GM18505 (cell line): ENCODE measurements at regions not wholly inside any gene's neighbourhood (a gene's known extent, or its start where the extent isn't known, plus 50 kb on each side); places are given as distances from the start of the nearest gene placed in this dataset.
"Not testable (repeated sequence)": the region's sequence is repeated elsewhere in the genome, so short reads cannot be mapped to it uniquely, and the experiment has no call there.

Experiments
- ATAC-seq: cut with Tn5 transposase; IDR thresholded peaks from one replicate; pipeline ENCODE4 v1.9.1; 2021; ENCODE audit not compliant: unreplicated experiment
- POLR2A ChIP-seq: IDR thresholded peaks from 4 replicates; pipeline ENCODE4 v1.6.1; 2011; ENCODE audit warnings: borderline replicate concordance; ENCODE audit not compliant: insufficient read depth, insufficient read length; ENCODE audit errors: extremely low read depth

DNA sequence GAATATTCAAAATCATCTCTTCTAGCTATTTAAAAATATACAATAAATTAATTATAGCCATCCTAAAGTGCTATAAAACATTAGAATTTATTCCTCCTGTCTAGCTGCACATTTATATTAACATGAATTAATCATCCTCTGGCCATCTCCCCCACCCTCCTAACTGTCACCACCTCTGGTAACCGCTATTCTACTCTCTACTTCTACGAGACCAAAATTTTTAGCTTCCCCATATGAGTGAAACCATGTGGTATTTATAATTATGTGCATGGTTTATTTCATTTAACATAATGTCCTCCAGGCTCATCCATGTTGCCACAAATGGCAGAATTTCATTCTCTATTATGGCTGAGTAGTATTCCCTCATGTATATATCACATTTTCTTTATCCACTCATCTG, 265.2 kb downstream of the COG6 start:
- no peak for TF ChIP-seq POLR2A
- ATAC-seq, result no peak

DNA sequence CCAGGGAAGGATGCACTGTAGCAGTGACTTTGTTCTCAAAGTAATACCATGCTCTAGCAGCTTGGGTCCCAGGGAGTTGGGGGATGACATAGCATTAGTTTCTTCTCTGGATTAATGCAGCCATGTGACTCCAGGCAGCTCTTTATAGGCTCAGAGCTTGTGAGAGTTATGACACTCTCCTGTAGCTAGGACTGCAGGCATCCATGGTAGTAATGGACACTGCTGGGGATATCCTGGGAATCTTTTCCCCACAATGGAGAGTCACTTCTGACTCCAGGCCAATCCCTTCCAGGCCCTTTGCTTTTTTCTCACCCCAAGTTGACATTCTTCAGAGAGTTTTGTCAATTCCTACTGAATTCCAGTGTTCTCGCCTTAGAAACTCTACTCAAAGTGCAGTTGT, 270.9 kb downstream of the COG6 start:
- no peak for TF ChIP-seq POLR2A
- ATAC-seq, result no peak

DNA sequence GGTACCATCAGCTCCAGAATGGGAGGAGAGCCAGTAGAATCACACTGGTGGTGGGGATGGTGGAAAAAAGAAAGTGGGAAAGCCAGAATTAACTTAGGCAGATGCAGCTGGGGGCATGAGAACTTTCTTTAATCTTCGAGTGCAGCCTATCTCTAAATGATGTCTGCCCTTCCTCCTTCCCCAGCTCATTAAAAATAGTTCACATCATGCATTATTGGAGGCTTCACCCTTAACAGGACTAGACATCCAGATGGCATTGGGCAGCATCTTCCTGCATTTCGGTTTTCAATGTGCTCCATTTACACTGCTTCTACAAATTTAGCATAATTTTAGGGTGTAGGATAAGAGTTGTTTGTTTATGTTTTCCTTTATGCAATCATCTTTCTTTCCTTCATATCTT, 272.8 kb downstream of the COG6 start:
- ATAC-seq, result no peak
- TF ChIP-seq POLR2A, result no peak

DNA sequence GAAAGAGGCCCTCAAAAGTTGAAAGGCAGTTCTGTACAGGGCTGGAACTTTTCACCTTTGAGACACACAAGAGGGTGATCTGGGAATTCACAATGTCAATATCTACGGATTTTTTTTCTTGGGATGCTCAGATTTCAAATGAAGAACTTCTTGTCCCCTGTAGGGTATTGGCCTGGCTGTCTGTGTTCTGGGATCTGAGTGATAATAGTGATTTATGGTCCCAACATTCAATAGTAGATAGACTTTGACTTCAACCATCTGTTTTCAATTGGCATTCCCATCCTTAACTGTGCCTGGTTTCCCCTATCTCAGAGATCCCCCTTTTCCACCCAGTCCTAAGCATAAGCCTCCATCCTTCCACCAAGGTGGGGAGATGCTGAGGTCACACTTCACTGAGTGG, 274.1 kb downstream of the COG6 start:
- TF ChIP-seq POLR2A, result no peak
- no peak for ATAC-seq

DNA sequence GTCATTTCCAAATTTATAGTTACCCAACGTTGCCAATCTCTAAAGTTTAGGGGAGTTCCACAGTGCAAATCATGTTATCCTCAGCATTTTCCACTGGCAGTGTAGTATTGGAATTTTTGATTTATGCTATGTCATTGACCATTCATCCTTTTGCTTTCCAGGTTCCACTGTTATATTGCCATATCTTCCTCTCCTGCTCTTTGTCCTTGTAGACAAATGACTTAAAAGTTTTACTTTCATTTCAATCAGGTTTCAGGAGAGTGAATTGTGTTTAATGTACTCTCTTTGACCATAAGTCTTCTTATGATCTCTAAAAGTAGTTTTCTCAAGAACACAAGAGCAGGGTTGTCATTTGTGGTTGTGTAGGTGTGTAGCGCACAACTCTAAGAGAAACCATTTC, 274.6 kb downstream of the COG6 start:
- no peak for TF ChIP-seq POLR2A
- ATAC-seq, result no peak

DNA sequence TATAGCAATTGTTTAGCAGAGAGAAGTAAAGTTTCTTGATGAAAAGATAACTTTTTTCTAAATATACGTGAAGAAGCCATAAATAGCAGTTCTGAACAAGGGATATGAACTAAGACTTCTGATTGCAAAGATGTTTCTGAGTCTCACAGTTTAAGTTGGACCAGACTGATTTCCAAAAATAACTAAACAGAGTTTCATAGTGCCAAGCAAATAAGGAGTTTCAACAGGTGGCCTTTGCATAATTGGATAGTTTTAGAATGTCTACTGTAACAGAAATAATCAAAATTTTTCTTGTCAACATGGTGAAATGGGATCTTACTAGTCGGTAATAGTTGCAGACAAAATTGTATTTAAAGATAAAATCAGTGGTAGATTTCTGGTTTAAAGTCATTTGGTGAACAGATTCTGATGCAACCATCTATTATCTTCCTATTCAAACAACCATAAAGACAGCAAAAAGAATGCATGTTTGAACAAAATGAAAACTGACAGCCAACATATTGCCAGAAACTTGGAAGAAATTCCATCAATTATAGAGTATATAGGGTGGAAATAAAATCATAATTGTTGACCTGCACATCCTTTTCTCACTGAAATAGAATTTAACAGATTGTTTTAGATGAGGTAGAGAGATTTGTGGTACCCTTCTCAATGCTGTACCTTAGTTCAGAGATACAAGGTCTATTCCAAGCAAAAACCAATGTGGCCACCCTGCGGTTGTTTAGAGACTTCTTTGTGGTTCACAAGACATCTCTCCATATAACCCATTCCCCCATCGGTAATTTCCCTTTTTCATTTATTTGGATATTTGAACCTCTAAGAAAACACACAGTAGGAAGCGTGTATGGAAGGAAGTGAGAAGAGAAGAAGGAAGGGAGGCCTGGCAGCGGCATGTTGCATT, 275.3 kb downstream of the COG6 start:
- ATAC-seq, result no peak
- no peak for TF ChIP-seq POLR2A

DNA sequence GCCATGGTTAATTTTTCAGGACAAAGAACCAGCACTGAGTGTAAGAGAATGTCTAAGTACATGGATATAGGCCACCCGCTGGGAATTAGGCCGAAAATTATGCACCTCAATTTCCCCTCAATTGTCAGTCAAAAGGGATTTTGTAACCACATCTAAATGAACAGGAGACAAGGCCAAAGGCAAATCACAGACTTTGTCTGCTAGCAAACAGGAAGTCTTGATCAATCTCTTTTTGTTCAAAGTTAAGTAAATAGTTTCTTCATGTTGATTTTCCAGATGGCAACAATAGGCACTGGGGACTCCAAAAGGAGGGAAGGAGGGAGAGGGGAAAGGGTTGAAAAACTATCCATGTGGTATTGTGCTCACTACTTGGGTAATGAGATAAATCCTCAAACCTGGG, 276.0 kb downstream of the COG6 start:
- TF ChIP-seq POLR2A, result no peak
- no peak for ATAC-seq

DNA sequence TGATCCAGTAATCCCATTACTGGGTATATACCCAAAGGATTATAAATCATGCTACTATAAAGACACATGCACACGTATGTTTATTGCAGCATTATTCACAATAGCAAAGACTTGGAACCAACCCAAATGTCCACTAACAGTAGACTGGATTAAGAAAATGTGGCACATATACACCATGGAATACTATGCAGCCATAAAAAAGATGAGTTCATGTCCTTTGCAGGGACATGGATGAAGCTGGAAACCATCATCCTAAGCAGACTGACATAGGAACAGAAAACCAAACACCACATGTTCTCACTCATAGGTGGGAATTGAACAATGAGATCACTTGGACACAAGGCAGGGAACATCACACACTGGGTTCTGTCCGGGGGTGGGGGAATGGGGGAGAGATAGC, 277.1 kb downstream of the COG6 start:
- ATAC-seq, result not testable (repeated sequence)

DNA sequence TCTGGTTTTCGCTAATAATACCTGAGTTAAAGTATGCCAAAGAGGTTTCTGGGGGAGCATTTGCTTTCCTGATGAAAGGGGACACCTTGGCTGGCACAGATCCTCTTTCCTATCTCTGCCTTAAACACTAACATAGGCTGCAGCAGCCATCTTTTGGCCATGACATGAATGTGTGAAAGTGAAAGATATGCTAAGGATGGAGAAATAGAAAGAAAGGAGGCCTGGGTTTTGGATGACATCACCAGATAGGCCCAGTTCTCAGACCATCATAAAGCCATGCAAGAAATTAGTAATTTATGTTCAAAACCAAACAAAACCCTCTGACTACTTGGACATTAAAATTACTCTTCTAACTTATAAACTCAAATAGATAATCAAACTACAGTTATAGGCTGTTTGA, 279.7 kb downstream of the COG6 start:
- no peak for TF ChIP-seq POLR2A
- ATAC-seq, result no peak

DNA sequence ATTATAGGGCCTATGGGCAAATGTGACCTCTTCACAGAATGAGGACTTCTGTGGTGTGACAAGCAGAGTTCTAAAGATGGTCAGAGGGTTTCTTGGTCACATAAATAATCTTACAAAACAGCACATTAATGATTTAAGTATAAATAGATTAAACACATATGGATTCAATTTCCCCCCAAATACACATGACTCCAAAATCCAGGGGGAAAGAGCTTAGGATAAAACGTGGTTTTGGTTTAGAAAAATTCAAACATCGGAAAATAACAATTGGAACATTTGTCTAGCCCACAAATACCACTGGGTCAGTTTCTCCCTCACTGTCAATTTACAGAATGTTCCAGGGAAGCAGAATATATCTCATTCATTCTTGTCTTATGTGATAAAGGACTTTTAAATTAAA, 283.1 kb downstream of the COG6 start:
- no peak for ATAC-seq
- TF ChIP-seq POLR2A, result no peak

DNA sequence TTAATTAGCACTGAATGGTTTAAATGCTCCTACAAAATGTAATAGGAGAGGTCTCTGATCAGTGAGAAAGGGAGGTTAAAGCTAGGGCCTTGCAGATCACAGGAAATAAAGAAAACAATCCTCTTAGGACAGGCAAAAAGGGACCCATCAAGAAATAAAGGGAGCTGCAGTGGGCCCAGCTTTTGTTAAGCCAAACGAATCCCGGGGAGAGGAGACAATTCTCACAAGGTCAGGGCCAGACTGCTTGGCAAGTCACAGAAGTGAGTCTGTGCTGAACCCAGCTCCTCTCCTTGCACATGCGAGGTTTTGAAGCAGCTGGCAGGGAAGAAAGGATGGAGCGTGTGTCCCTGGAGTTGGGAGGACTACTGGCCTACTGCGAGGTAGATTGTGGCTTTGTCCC, 285.8 kb downstream of the COG6 start:
- no peak for ATAC-seq
- TF ChIP-seq POLR2A, result no peak

DNA sequence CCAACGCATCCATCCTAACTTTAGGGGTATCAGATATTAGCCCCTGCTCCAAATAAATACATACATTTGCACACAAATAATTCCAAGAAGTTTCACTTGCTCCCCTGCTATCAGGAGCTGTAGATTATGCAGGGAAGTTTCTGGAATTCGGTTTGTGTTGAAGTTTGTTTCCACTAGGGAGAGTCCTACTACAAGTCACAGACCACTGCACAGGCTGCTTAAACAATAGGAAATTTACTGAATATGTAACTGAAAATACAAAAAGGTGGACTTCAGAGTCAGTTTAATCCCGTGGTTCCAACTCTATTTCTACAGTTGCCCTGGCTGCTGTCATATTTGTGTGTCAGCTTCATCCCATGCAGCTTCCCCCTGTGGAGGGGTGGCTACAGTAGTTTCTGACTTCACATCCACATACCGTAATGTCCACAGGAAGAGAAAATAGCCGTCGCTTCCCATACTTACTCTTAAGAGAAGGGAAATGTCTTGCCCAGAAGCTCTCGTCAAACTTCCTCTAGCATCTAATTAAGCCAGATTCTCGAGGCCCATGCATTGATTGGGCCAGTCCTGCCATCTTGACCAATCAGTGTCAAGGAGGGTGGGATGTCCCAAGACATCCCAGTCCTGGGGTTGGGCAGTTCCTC, 286.6 kb downstream of the COG6 start:
- no peak for ATAC-seq
- TF ChIP-seq POLR2A, result no peak

DNA sequence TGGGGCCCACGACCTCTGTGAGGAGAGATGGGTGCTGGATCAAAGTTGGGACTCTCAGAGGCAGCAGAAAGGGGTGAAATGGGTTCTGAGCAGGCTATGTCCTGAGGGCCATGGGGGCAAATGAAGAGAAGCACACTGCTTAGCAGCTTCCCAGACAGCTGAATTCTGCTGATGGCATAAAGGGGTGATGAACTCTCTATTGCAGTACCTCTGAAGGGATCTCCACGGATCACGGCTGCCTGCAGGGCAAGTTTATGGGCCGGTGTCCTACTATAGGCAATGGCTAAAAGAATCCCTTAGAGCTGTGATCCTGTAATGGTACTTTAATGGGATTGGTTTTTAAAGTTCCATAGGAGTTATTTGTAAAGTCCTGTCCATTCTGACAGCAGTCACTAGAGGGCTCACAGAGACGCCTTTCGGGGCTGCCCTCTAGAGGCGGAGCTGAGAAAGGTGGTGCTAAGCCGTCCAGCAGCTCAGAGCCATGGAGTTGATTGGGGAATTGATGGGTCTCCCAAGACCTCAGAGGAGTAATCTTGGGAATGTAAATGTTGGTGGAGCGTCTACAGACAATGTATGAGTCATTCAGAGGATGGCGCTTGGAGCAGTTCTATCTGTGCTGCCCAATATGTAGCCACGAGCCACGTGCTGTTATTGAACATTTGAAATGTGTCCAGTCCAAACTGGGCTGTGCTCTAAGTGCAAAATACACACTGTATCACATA, 287.3 kb downstream of the COG6 start:
- no peak for TF ChIP-seq POLR2A
- peak; percentile 92 for ATAC-seq

DNA sequence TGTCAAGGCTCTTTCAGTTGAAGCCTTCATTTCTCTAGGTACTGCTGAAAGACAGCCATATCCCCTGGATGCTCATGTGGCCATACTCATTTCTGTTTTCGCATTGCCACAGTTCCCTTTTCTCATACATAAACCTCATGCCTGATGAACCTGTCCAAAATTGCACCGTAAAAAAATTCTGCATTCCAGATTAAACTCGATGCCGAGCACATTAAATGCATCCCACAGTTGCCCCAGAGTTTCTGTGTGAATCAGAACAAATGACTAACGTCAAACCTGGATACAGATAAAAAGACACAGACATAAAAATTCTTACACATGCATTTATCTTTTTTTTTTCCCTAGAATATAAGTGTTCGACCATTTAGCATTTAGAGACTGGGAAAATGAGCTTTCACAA, 288.2 kb downstream of the COG6 start:
- no peak for TF ChIP-seq POLR2A
- ATAC-seq, result no peak
